NCI-H748 (cell line): ENCODE measurements at regions not wholly inside any gene's neighbourhood (a gene's known extent, or its start where the extent isn't known, plus 50 kb on each side); places are given as distances from the start of the nearest gene placed in this dataset.
A peak's percentile ranks its signal among the peaks of the same experiment; 100 is the strongest.
"Not testable (repeated sequence)": the region's sequence is repeated elsewhere in the genome, so short reads cannot be mapped to it uniquely, and the experiment has no call there.

Source experiments
- DNase-seq: peaks from one replicate; lab custom pipeline; 2025; ENCODE audit not compliant: unreplicated experiment; lab: John Stamatoyannopoulos, UW

- no peak for DNase-seq
Observed at GRCh38 chr17:71496552-71496951, 624.3 kb upstream of the SOX9 start.

DNA sequence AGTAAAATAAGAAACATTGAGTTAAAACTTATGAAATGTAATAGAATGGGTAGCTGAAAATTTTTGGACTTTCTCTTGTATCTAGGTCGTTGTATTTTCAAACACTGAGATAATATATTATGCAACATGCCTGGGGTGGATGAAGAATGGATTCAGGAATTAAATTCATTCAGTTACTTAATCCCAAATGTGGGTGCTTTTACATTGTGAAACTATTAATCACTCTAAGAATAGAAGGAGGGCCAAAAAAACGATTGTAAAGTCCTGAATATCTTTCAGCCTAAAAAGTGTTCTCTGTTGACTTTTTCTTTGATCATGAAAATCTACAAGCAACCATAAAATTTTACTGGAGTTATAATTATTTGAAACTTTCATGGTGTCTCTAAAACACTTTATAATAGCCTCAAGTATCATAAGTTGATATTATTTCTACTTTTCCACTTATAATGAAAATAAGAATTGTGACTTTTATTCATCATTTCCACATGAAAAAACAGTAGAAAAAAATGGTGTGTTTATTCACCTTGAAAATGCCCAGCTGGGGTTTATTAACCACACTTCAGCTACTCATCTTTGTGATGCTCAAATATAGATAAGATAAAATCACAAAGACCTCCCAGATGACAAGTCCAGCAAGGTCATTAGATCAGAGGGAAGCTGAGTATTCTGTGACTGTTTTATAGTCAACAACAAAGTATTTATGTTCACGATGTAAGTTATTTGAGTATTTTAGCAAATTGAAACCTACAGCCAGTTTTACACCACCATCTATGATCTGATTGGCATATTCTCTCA lies 619.9 kb upstream of the SOX9 start:
- peak; percentile 41 for DNase-seq

DNA sequence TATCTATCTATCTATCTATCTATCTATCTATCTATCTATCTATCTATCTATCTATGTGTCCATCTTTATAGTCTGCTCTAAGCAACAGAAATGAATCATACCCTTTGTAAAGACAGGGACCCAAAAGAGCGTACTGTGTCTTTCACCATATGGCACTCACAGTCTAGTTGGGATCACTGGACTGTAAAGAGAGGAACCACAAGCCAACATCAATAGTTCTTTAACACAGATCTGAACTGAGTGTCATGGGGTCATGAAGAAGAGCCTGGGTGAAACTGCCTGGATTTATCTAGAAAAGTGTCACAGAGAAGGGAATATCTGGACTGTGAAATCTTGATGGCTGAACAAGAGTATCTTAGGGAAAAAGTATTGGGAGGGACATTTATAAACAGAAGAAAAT lies 619.1 kb upstream of the SOX9 start:
- no peak for DNase-seq

DNA sequence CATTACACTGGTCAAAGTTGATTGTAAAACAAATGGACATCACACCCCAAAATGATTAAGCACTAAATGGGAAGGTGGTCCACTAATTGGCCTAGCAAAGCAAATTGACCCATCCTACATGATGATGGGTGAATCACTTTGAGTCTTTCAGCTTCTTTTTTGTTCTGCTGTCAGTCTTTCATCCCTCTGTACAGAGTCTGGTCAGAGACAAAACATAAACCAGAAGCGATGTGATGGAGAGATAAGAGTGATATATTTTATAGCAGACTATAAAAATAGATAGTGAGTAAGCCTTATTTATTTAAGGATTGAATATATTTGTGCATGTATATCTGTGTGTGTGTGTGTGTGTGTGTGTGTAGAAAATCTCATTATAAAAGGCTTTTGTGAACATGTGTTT lies 618.4 kb upstream of the SOX9 start:
- DNase-seq = peak; percentile 39

GRCh38 chr17:71503710-71504465 lies 616.9 kb upstream of the SOX9 start:
- DNase-seq = no peak

GRCh38 chr17:71505200-71505599 lies 615.6 kb upstream of the SOX9 start:
- no peak for DNase-seq

GRCh38 chr17:71505981-71506380 lies 614.8 kb upstream of the SOX9 start:
- no peak for DNase-seq

DNA sequence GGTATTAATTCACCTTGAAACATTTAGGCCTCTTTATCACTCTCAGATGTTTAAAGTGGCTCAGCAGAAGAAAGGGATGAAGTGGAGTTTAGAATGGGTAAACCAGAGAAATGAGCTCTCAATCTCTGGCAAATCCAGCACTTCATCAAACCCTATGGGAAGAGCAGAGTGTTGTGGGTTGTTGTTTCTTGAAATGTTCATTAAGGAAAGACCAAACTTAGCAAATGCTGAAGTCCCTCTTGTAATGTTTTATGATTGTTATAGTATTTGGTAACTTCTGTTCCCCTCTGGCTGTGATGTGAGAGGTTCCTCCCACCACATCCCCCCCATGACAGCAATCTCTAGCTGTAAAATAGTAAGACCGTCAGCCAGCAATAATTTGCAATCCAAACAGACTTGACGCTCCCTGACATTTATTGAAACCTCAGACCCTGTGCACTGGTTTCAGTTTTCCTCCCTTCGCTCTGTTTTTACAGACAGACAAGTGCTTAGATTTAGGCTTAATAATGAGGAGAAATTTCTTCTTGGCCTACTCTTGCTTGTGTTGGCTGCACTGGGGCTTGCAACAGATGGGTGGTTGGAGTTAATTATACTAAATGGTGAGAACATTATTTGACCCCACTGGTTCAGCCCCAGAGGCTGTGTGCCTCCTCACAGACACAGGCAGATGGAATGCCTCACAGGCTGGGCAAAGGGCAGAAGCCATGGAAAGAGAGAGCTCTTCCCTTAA lies 609.4 kb upstream of the SOX9 start:
- DNase-seq = peak; percentile 35

DNA sequence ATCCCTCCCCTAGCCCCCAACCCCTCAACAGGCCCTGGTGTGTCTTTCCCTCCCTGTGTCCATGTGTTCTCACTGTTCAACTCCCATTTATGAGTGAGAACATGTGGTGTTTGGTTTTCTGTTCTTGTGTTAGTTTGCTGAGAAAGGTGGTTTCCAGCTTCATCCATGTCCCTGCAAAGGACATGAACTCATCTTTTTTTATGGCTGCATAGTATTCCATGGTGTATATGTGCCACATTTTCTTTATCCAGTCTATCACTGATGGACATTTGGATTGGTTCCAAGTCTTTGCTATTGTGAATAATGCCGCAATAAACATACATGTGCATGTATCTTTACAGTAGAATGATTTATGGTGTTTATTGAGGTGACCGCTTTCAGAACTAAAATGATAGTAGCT lies 607.1 kb upstream of the SOX9 start:
- DNase-seq = not testable (repeated sequence)

GRCh38 chr17:71516149-71516548 lies 604.7 kb upstream of the SOX9 start:
- peak; percentile 74 for DNase-seq

DNA sequence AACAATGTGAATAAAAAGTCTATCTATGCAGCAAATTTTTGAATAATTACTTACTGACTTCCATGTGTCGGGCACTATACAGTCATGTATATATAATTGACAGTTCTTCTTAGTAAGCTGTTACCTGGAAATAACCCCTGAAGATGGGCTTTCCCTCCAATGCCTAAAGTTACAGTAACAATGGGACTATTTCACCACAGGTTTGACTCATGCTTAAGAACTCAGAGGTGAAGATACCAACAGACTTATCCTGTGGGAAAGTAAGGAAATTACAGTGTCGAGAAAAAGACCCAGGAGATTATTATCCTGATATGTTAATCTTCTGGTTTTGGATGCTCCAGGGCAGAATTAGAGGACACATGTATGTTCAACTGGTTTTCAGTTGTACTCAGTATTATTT lies 601.5 kb upstream of the SOX9 start:
- DNase-seq = no peak

- no peak for DNase-seq
Observed at GRCh38 chr17:71521724-71522123, 599.1 kb upstream of the SOX9 start.

DNA sequence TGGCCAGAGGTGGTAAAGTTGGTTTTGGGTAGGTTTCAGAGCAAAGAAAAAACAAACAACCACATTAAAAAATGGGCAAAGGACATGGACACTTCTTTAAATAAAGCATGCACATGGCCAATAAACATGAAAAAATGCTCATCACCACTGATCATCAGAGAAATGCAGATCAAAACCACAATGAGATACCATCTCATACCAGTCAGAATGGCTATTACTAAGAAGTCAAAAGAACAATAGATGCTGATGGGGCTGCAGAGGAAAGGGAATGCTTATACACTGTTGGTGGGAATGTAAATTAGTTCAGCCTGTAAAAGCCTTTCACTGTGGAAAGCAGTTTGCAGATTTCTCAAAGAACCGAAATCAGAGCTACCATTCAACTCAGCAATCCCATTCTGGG lies 598.4 kb upstream of the SOX9 start:
- DNase-seq = no peak

- DNase-seq = no peak
Observed at GRCh38 chr17:71527311-71527710, 593.5 kb upstream of the SOX9 start.

GRCh38 chr17:71528210-71528609 lies 592.6 kb upstream of the SOX9 start:
- no peak for DNase-seq

GRCh38 chr17:71530248-71530647 lies 590.6 kb upstream of the SOX9 start:
- DNase-seq = no peak

- no peak for DNase-seq
Observed at GRCh38 chr17:71535321-71535720, 585.5 kb upstream of the SOX9 start.

- no peak for DNase-seq
Observed at GRCh38 chr17:71546419-71546818, 574.4 kb upstream of the SOX9 start.

GRCh38 chr17:71547904-71548303 lies 572.9 kb upstream of the SOX9 start:
- no peak for DNase-seq

GRCh38 chr17:71548540-71549190 lies 572.2 kb upstream of the SOX9 start:
- DNase-seq = no peak

- DNase-seq = no peak
Observed at GRCh38 chr17:71550675-71551074, 570.1 kb upstream of the SOX9 start.
